Endometrium (tissue), 2 donors: ENCODE measurements at regions not wholly inside any gene's neighbourhood (a gene's known extent, or its start where the extent isn't known, plus 50 kb on each side); places are given as distances from the start of the nearest gene placed in this dataset.
A peak's percentile ranks its signal among the peaks of the same experiment; 100 is the strongest.
"Not testable (repeated sequence)": the region's sequence is repeated elsewhere in the genome, so short reads cannot be mapped to it uniquely, and the experiment has no call there.

Source experiments
- FAIRE-seq: peaks from 2 replicates; lab custom pipeline; 2012; peaks lifted over from hg19 to GRCh38; lab: Jason Lieb, UNC
- donor health status: control.
- donor health status: control.

GRCh38 chr13:65679240-65679639 is 1550.9 kb downstream of the PCDH9 start:
- no peak for FAIRE-seq

GRCh38 chr13:65677906-65678305 is 1552.2 kb downstream of the PCDH9 start:
- no peak for FAIRE-seq

- FAIRE-seq = not testable (repeated sequence)
Measured at GRCh38 chr13:65675383-65675782, 1554.8 kb downstream of the PCDH9 start.

- FAIRE-seq = no peak
Measured at GRCh38 chr13:65670014-65670625, 1560.0 kb downstream of the PCDH9 start.

GRCh38 chr13:65660731-65661130 is 1569.4 kb downstream of the PCDH9 start:
- FAIRE-seq = no peak

GRCh38 chr13:65656740-65657329 is 1573.3 kb downstream of the PCDH9 start:
- FAIRE-seq = peak; percentile 89

- no peak for FAIRE-seq
Measured at GRCh38 chr13:65653613-65654012, 1576.5 kb downstream of the PCDH9 start.

GRCh38 chr13:65650321-65650720 is 1579.8 kb downstream of the PCDH9 start:
- FAIRE-seq = no peak

GRCh38 chr13:65642996-65643395 is 1587.1 kb downstream of the PCDH9 start:
- FAIRE-seq = no peak

- no peak for FAIRE-seq
Measured at GRCh38 chr13:65642301-65642700, 1587.8 kb downstream of the PCDH9 start.

- FAIRE-seq = no peak
Measured at GRCh38 chr13:65638572-65639168, 1591.5 kb downstream of the PCDH9 start.

GRCh38 chr13:65633806-65634205 is 1596.3 kb downstream of the PCDH9 start:
- FAIRE-seq = no peak

GRCh38 chr13:65631078-65631477 is 1599.1 kb downstream of the PCDH9 start:
- FAIRE-seq = no peak

GRCh38 chr13:65629926-65630325 is 1600.2 kb downstream of the PCDH9 start:
- no peak for FAIRE-seq

- no peak for FAIRE-seq
Measured at GRCh38 chr13:65623148-65623547, 1607.0 kb downstream of the PCDH9 start.

GRCh38 chr13:65615506-65615905 is 1614.6 kb downstream of the PCDH9 start:
- FAIRE-seq = no peak

- no peak for FAIRE-seq
Measured at GRCh38 chr13:65613004-65613403, 1617.1 kb downstream of the PCDH9 start.

GRCh38 chr13:65609350-65609749 is 1620.8 kb downstream of the PCDH9 start:
- no peak for FAIRE-seq

GRCh38 chr13:65606622-65607021 is 1623.5 kb downstream of the PCDH9 start:
- FAIRE-seq = no peak

GRCh38 chr13:65605396-65605795 is 1624.7 kb downstream of the PCDH9 start:
- no peak for FAIRE-seq

GRCh38 chr13:65603160-65603559 is 1627.0 kb downstream of the PCDH9 start:
- FAIRE-seq = no peak

- no peak for FAIRE-seq
Measured at GRCh38 chr13:65601855-65602254, 1628.3 kb downstream of the PCDH9 start.

GRCh38 chr13:65600702-65601101 is 1629.4 kb downstream of the PCDH9 start:
- FAIRE-seq = no peak
